ENCODE measurements at regions not wholly inside any gene's neighbourhood (a gene's known extent, or its start where the extent isn't known, plus 50 kb on each side); places are given as distances from the start of the nearest gene placed in this dataset.

DNA sequence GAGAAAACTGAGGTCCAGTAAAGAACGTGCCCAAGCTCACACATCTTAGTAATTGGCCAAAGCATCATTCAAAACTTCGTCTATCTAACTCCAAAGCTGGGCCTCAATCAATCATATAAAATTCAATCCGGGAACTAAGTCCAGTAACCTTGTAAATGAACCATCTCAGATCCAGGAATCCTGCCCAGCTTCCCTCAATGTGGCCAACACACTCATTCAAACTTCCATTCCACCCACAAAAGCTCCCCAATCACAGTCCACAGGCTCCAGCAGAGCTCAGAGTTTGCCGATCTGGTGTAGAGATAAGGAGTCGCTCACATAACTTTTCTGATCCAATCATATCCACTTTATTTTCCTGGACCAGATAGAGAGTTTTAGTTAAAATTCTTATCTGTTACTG, 144.8 kb downstream of the SPATA18 start:
- ChIA-PET CTCF (ENCODE audit: unreplicated experiment) (no interaction called here), POLR2A (interaction anchor here (1.1 kb wide), 1 partner anchor 12 kb away, joined by 3 read pairs; no protein-coding TSS in a partner anchor)
- H3K9me3 ChIP-seq (ENCODE audit: low read length) = no peaks in the 10 kb centered on the region
- H3K36me3 ChIP-seq (ENCODE audit: insufficient read depth, low read length) = no peaks in the 10 kb centered on the region
- DNase-seq (ENCODE audit: low spot score) = no peak
- no peaks in the 10 kb centered on the region for H3K79me2 ChIP-seq (ENCODE audit: insufficient read depth, low read depth, low read length)
- H2AFZ ChIP-seq (ENCODE audit: low read length) = no peak overlapping the region
- H4K20me1 ChIP-seq (ENCODE audit: insufficient read depth, low read length) = no peaks in the 10 kb centered on the region
- intact Hi-C loops (cut with micrococcal nuclease; ENCODE audit: unreplicated experiment) = no loop called here
- H3K4me3 ChIP-seq (ENCODE audit: low read depth, low read length, poor library complexity, severe bottlenecking) = no peak overlapping the region
- no peaks in the 10 kb centered on the region for H3K4me1 ChIP-seq (ENCODE audit: insufficient read depth, low read length, poor library complexity, severe bottlenecking)
- no peaks in the 10 kb centered on the region for H3K9me2 ChIP-seq (ENCODE audit: insufficient read depth, low read length)
- no TSS peak for BruUV-seq (replicated peaks)
- no peak overlapping the region for H3K4me2 ChIP-seq (ENCODE audit: low read length)
- TF ChIP-seq, protein P1, sequence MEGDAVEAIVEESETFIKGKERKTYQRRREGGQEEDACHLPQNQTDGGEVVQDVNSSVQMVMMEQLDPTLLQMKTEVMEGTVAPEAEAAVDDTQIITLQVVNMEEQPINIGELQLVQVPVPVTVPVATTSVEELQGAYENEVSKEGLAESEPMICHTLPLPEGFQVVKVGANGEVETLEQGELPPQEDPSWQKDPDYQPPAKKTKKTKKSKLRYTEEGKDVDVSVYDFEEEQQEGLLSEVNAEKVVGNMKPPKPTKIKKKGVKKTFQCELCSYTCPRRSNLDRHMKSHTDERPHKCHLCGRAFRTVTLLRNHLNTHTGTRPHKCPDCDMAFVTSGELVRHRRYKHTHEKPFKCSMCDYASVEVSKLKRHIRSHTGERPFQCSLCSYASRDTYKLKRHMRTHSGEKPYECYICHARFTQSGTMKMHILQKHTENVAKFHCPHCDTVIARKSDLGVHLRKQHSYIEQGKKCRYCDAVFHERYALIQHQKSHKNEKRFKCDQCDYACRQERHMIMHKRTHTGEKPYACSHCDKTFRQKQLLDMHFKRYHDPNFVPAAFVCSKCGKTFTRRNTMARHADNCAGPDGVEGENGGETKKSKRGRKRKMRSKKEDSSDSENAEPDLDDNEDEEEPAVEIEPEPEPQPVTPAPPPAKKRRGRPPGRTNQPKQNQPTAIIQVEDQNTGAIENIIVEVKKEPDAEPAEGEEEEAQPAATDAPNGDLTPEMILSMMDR (conservative IDR thresholded peaks at IDR 0.05; ENCODE audit: low read length) = no peak
- no peak for TF ChIP-seq EZH2phosphoT487 (IDR thresholded peaks at IDR 0.05; ENCODE audit: borderline replicate concordance, low read depth, low read length)
- H3K27ac ChIP-seq (ENCODE audit: low read depth, low read length, poor library complexity, severe bottlenecking) = no peak overlapping the region

GRCh38 chr4:52196606-52197130, 145.6 kb downstream of the SPATA18 start:
- no TSS peak for BruUV-seq (replicated peaks)
- Histone ChIP-seq H4K20me1 (ENCODE audit: insufficient read depth, low read length) (no peaks in the 10 kb centered on the region), H3K27ac (ENCODE audit: low read depth, low read length, poor library complexity, severe bottlenecking) (no peak overlapping the region), H3K9me3 (ENCODE audit: low read length) (no peaks in the 10 kb centered on the region), H3K4me3 (ENCODE audit: low read depth, low read length, poor library complexity, severe bottlenecking) (no peak overlapping the region), H3K36me3 (ENCODE audit: insufficient read depth, low read length) (no peaks in the 10 kb centered on the region), H3K4me1 (ENCODE audit: insufficient read depth, low read length, poor library complexity, severe bottlenecking) (no peaks in the 10 kb centered on the region), H2AFZ (ENCODE audit: low read length) (no peak overlapping the region), H3K4me2 (ENCODE audit: low read length) (no peak overlapping the region), H3K79me2 (ENCODE audit: insufficient read depth, low read depth, low read length) (no peaks in the 10 kb centered on the region), H3K9me2 (ENCODE audit: insufficient read depth, low read length) (no peaks in the 10 kb centered on the region)
- ChIA-PET POLR2A (no interaction called here), CTCF (ENCODE audit: unreplicated experiment) (no interaction called here)
- intact Hi-C loops (cut with micrococcal nuclease; ENCODE audit: unreplicated experiment) = no loop called here
- no peak for TF ChIP-seq EZH2phosphoT487 (IDR thresholded peaks at IDR 0.05; ENCODE audit: borderline replicate concordance, low read depth, low read length)
- TF ChIP-seq, protein P1 (conservative IDR thresholded peaks at IDR 0.05; ENCODE audit: low read length) = no peak
- DNase-seq (ENCODE audit: low spot score) = no peak

- no peaks in the 10 kb centered on the region for H3K9me3 ChIP-seq (ENCODE audit: low read length)
- no peaks in the 10 kb centered on the region for H3K79me2 ChIP-seq (ENCODE audit: insufficient read depth, low read depth, low read length)
- H3K4me1 ChIP-seq (ENCODE audit: insufficient read depth, low read length, poor library complexity, severe bottlenecking) = no peaks in the 10 kb centered on the region
- no peak overlapping the region for H3K27ac ChIP-seq (ENCODE audit: low read depth, low read length, poor library complexity, severe bottlenecking)
- no peaks in the 10 kb centered on the region for H3K36me3 ChIP-seq (ENCODE audit: insufficient read depth, low read length)
- ChIA-PET POLR2A (no interaction called here), CTCF (ENCODE audit: unreplicated experiment) (no interaction called here)
- TF ChIP-seq EZH2phosphoT487 (IDR thresholded peaks at IDR 0.05; ENCODE audit: borderline replicate concordance, low read depth, low read length) = no peak
- TF ChIP-seq, protein P1 (conservative IDR thresholded peaks at IDR 0.05; ENCODE audit: low read length) = no peak
- no peak overlapping the region for H3K4me3 ChIP-seq (ENCODE audit: low read depth, low read length, poor library complexity, severe bottlenecking)
- no peak overlapping the region for H3K4me2 ChIP-seq (ENCODE audit: low read length)
- intact Hi-C loops (cut with micrococcal nuclease; ENCODE audit: unreplicated experiment) = no loop called here
- H2AFZ ChIP-seq (ENCODE audit: low read length) = no peak overlapping the region
- no peak for DNase-seq (ENCODE audit: low spot score)
- BruUV-seq (replicated peaks) = no TSS peak
- H3K9me2 ChIP-seq (ENCODE audit: insufficient read depth, low read length) = no peaks in the 10 kb centered on the region
- H4K20me1 ChIP-seq (ENCODE audit: insufficient read depth, low read length) = no peaks in the 10 kb centered on the region
These were observed 146.2 kb downstream of the SPATA18 start for GRCh38 chr4:52197306-52197705.
